GM13977 (cell line): ENCODE measurements at regions not wholly inside any gene's neighbourhood (a gene's known extent, or its start where the extent isn't known, plus 50 kb on each side); places are given as distances from the start of the nearest gene placed in this dataset.

Experiments
- DNase-seq: peaks from one replicate; pipeline ENCODE4 v3.0.0; 2012; ENCODE audit warnings: low spot score
- in situ Hi-C: fragments of 300-500 bp; cut with MboI; formaldehyde crosslinking; loops from one replicate; pipeline ENCODE4 v1.12.0; 2022; ENCODE audit warnings: low sequenced_read_pairs, low pct_unique_long_range_greater_than_20kb, mixed read lengths, inconsistent platforms; ENCODE audit not compliant: unreplicated experiment
- TF ChIP-seq, protein P1 (sequence below): IDR thresholded peaks from 2 replicates; pipeline ENCODE4 v1.5.1; 2012; ENCODE audit warnings: mild to moderate bottlenecking, control low read depth; ENCODE audit not compliant: insufficient read depth; ENCODE audit errors: extremely low read depth, missing control alignments

DNA sequence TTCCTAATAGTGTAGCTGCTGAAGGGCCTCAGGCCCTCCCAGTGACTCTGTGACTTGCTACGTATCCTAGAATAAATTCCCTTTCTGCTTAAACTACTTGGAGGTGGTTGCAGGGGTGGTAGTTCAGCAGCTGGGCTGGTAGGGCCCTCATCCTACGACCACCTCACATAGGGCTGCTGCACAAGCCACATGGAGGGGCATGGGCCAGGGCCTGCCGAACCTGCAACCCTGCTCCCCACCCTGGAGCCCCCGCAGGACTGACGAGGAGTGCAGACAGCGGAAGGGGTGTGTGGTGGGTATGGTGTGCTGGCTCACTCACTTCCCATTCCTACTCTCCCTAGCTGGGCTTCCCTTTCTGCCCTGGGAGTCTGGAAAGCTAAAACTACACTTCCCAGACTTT, 56.2 kb upstream of the MLN start:
- no peak for DNase-seq

DNA sequence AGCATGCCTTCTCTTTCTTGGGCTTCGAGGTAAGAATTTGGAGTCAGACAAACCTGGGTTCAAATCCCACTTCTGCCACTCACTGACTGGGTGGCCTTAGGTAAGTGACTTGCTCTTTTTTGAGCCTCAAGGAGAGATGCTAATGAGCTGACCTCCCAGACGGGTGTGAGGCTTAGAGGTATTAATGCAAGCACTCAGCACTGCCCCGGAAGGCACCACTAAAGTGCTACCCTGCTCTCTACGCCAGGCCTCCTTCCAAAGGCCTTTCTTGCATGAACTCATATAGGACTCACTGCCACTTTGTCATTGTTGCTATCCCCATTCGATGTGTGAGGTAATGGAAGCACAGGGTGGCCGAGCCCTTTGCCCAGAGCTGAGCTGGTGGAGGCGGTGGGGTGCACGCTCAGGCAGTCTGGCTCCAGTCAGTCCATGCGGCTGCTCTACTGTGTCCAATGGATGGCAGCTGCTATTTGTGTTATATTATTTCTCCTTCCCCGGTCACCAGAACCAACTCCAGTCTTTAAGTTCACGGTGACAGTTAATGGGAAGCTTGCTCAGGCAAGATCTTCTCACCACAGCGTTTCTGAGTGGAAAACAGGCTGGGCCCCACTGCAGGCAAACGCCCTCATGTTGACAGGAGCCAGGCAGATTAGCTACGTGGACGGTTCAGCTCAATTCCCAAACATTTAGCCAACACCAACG, 55.2 kb upstream of the MLN start:
- DNase-seq, result no peak
- TF ChIP-seq, protein P1, sequence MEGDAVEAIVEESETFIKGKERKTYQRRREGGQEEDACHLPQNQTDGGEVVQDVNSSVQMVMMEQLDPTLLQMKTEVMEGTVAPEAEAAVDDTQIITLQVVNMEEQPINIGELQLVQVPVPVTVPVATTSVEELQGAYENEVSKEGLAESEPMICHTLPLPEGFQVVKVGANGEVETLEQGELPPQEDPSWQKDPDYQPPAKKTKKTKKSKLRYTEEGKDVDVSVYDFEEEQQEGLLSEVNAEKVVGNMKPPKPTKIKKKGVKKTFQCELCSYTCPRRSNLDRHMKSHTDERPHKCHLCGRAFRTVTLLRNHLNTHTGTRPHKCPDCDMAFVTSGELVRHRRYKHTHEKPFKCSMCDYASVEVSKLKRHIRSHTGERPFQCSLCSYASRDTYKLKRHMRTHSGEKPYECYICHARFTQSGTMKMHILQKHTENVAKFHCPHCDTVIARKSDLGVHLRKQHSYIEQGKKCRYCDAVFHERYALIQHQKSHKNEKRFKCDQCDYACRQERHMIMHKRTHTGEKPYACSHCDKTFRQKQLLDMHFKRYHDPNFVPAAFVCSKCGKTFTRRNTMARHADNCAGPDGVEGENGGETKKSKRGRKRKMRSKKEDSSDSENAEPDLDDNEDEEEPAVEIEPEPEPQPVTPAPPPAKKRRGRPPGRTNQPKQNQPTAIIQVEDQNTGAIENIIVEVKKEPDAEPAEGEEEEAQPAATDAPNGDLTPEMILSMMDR, result no peak
- in situ Hi-C loops, result no loop called here

More for the DNA sequence above, 56.2 kb upstream of the MLN start:
- TF ChIP-seq, protein P1, result no peak
- in situ Hi-C loops, result no loop called here

DNA sequence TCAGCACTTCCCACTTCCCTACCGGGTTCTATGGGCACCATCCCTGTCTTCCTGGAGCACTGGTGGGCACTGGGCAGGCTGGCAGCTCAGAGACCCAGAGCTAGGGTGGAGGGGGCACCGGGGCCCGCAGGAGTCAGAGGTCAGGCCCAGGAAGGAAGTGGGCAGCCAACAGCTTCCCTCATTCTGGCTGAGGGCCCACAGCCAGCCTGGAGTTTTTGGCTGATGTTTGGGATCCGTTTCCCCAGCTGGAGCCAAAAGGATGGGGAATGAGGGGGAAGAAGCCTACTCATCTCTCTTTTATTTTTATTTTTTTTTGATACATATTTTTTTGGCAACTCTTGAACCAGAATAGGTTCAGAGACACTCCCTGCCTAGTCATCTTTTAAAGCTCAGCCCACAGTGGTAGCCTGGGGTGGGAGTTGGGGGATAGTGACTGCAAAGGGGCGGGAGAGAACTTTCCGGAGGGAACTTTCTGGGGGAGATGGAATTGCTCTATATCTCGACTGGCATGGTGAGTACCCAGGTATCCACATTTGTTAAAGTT, 54.2 kb upstream of the MLN start:
- in situ Hi-C loops, result no loop called here
- TF ChIP-seq, protein P1, result no peak
- no peak for DNase-seq

DNA sequence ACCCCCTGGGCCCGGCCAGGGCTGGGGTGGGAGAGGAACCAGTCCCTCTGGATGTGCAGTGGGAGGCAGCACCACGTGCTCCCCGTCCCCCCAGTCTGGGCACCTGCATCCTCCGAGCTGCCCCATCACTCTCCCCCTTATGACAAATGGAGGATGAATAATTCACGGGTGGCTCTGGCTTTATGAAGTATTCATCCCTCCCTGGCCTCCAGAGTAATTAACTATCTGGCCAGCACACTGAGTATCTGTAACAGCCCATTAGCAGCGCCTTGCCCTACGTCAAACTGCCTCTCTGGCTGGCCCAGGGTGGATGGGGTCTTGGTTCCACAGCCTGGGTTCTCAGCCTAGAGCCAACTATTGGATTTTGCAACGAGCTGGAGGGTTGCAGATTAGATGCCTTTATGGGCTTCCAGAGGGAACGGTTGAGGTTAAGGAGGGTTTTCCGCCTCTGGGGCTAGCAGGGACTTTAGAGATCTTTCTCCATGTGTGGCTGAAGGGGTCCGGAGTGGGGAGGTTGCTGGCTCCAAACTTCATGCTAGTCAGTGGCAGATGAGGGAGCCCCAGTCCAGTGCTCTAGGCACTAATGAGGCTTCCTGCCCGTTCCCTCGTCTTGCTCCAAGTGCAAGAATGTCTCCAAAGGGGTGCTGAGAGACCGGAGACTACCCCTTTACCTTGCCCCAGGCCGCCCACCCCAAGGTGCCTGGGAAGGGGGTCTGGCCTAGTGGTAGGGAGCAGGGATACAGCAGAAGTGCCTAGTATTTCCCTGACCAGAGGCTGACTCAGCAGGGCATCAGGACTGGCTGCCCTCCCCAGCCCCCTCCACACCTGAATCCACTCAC, 53.5 kb upstream of the MLN start:
- TF ChIP-seq, protein P1, result no peak
- in situ Hi-C loops, result no loop called here
- no peak for DNase-seq

DNA sequence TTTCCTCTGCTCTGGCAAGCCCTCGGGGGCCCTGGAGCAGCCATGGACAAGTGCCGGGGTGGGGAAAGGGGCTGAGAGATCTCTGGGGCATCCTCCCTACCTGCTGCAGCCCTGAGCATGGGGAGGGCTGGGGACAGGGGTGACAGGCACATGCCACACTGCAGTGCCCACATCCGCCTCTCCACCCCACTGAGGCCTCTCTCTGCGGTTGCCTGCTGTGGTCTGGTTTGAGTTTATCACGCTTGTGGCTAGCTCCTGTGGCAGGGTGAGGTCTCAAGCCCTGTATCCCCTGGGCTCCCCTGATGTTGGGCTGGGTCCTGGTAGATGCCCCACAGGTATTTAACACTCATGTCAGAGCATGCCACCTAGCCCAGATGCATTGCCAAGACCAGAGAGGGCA, 52.9 kb upstream of the MLN start:
- in situ Hi-C loops, result no loop called here
- no peak for DNase-seq

DNA sequence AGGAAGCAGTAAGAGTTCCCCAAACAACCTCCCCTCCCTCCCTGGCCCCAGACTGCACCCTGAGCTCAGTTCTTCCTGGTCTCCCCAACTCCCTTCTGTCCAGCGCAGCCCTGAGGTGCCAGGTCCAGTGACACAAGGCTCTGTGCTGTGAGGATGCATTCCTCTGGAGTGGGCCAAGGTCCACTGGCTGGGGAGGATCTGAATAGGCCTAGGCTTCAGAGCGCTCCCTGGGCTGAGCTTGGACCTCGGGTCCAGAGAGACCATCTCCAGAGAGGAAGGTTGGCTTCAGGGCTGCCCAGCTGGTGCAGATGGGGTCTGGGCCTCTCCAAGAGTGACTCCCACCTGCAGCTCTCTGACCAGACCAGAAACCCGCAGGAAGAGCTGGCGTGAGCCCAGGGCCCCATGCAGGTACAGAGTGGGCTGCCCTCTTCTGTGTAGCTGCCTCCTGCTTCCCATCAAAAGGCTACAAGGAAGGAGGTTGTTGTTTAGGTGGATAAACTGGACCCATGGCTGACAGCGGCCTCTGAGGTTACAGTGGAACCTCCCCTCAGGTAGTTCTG, 52.3 kb upstream of the MLN start:
- DNase-seq, result no peak

More for the DNA sequence above, 52.9 kb upstream of the MLN start:
- TF ChIP-seq, protein P1, result no peak

More for the DNA sequence above, 52.3 kb upstream of the MLN start:
- in situ Hi-C loops, result no loop called here
- TF ChIP-seq, protein P1, result no peak
